Cardiac muscle cell (in vitro differentiated cells and primary cell): ENCODE measurements at regions not wholly inside any gene's neighbourhood (a gene's known extent, or its start where the extent isn't known, plus 50 kb on each side); places are given as distances from the start of the nearest gene placed in this dataset.

Source experiments
- DNase-seq, 2 donors: peaks; one replicate each; pipeline versions ENCODE4 v3.0.0 to v3.0.0-alpha.2; 2010 to 2017; ENCODE audit warnings: low read depth in 1 of 2, low spot score in 1 of 2
- H3K27ac ChIP-seq: fragments of 200-600 bp; sonication (generic); 2 replicates; pipeline ENCODE4 v1.5.1; 2016
- H3K27me3 ChIP-seq: fragments of 200-600 bp; sonication (generic); 2 replicates; pipeline ENCODE4 v1.6.0; 2016; ENCODE audit warnings: control low read depth
- H3K36me3 ChIP-seq: fragments of 200-600 bp; sonication (generic); 2 replicates; pipeline ENCODE4 v1.5.1; 2016; ENCODE audit warnings: control low read depth
- H3K4me1 ChIP-seq: fragments of 200-600 bp; sonication (generic); 2 replicates; pipeline ENCODE4 v1.8.1; 2017; ENCODE audit warnings: low read depth, mild to moderate bottlenecking, mixed run types
- H3K4me3 ChIP-seq: fragments of 200-600 bp; sonication (generic); 2 replicates; pipeline ENCODE4 v1.5.1; 2016; ENCODE audit warnings: mild to moderate bottlenecking
- H3K9me3 ChIP-seq: fragments of 200-600 bp; sonication (generic); 2 replicates; pipeline ENCODE4 v1.5.1; 2017; ENCODE audit warnings: low read depth, mild to moderate bottlenecking, control low read depth
- TF ChIP-seq, protein P1 (sequence below): IDR thresholded peaks from 2 replicates; pipeline ENCODE4 v1.5.1; 2012; ENCODE audit warnings: low read depth, mild to moderate bottlenecking, low read length

DNA sequence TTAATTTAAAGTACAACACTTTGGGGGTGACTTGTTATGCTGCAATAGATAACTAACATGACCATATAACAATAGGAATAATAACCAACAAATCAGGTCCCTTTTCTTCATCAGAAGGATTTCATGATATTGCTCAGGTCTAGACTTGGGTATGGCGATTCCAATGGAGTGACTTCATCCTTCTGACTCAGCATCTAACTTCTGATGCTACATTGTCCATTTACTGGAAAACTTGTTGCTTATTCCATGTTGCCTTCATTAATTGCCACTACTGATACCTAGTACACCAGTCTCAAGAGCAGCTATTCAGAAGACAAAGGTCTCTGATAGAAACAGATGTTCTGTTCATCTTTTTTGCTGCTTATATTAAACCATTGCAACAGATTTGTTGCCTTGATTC lies 324.3 kb downstream of the TGFB2 start:
- Histone ChIP-seq H3K9me3 (no peaks in the 10 kb centered on the region), H3K27ac (no peak overlapping the region), H3K4me3 (no peak overlapping the region), H3K4me1 (peaks cover 27% of the 10 kb centered on the region), H3K36me3 (no peaks in the 10 kb centered on the region), H3K27me3 (no peaks in the 10 kb centered on the region)
- TF ChIP-seq, protein P1, sequence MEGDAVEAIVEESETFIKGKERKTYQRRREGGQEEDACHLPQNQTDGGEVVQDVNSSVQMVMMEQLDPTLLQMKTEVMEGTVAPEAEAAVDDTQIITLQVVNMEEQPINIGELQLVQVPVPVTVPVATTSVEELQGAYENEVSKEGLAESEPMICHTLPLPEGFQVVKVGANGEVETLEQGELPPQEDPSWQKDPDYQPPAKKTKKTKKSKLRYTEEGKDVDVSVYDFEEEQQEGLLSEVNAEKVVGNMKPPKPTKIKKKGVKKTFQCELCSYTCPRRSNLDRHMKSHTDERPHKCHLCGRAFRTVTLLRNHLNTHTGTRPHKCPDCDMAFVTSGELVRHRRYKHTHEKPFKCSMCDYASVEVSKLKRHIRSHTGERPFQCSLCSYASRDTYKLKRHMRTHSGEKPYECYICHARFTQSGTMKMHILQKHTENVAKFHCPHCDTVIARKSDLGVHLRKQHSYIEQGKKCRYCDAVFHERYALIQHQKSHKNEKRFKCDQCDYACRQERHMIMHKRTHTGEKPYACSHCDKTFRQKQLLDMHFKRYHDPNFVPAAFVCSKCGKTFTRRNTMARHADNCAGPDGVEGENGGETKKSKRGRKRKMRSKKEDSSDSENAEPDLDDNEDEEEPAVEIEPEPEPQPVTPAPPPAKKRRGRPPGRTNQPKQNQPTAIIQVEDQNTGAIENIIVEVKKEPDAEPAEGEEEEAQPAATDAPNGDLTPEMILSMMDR = no peak
- no peak for DNase-seq

DNA sequence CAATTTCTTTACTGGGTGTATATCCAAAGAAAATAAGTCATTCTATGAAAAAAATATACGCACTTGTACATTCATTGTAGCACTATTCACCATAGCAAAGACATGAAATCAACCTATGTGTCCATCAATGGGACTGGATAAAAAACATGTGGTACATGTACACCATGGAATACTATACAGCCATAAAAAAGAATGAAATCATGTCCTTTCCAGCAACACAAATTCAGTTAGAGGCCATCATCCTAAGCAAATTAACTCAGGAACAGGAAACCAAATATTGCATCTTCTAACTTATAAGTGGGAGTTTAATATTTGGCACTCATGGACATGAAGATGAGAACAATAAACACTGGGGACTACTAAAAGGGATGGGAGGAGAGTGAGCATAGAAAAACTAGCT lies 325.7 kb downstream of the TGFB2 start:
- peaks cover 30% of the 10 kb centered on the region for H3K4me1 ChIP-seq

DNA sequence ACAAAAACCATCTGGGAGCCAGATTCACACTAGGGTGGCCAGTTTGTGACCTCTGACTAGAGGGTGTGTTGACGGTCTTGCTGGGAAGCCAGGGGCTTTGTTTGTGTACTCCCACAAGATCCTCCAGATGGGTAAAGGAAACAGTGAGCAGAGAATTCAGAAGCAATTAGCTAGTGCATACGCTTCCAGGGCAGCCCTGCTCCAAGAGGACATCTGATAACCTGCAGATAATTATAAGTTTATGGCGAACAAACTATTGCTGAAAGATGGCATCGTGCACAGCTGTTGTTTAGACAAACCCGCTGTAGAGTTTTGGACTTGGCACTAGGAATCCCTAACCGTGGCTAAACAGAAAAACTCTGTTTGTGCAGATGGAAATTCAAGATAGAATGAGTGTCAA lies 326.4 kb downstream of the TGFB2 start:
- Histone ChIP-seq H3K4me3 (no peak overlapping the region), H3K27ac (peak overlapping the region; percentile 34), H3K27me3 (no peaks in the 10 kb centered on the region), H3K9me3 (no peaks in the 10 kb centered on the region), H3K36me3 (no peaks in the 10 kb centered on the region), H3K4me1 (peaks cover 30% of the 10 kb centered on the region)
- peak in 1 of 2 donors; percentile 19 for DNase-seq
- TF ChIP-seq, protein P1 = no peak

More for the DNA sequence above, 325.7 kb downstream of the TGFB2 start:
- DNase-seq = no peak
- Histone ChIP-seq H3K36me3 (no peaks in the 10 kb centered on the region), H3K9me3 (no peaks in the 10 kb centered on the region), H3K27ac (no peak overlapping the region), H3K27me3 (no peaks in the 10 kb centered on the region), H3K4me3 (no peak overlapping the region)
- TF ChIP-seq, protein P1 = no peak

DNA sequence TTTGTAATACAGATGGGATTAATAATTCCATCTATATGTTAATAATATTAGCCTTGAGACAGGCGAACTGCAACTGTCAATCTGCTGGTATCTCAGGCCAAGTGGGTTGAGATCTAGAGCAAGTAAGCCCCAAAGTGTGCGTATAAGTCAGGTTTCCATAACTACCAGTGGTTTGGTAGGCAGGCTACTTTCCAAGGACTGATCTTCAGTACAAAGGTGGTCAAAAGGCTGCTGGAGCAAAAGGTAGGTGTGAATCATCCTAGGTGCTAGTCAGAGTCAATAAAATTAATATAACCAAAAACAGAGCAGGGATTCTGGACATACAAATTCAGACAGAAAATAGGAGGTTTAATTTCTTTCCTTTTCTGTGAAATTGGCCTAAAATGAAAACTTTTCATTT lies 328.0 kb downstream of the TGFB2 start:
- Histone ChIP-seq H3K4me1 (peaks cover 34% of the 10 kb centered on the region), H3K27ac (peak overlapping the region; percentile 87)
- DNase-seq = no peak

DNA sequence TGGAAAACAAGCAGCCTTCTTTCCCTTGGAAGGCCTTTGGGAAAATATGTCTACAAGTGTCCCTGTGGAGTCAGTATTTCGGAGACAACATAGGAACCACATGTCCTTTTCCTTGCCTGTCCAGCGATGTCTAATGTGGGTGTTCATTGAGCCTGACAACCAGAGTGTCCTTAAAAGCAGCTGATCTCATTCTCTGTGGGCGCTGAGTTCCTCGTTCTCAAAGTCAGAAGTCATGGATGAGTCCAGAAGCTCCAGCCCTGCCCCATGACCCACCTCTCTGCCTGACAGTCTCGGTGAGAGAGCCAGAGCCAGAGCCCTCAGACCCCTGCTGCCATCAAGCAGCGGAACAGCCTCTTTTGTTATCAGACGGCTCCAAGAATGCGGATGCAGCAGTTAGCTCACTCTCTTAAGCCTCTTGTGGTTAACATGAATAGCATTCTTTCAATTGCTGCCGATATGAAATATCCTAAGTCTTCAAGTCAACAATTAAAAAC lies 329.2 kb downstream of the TGFB2 start:
- H3K27ac ChIP-seq = peak overlapping the region; percentile 87
- TF ChIP-seq, protein P1 = no peak

More for the DNA sequence above, 328.0 kb downstream of the TGFB2 start:
- no peaks in the 10 kb centered on the region for H3K36me3 ChIP-seq
- no peaks in the 10 kb centered on the region for H3K9me3 ChIP-seq
- TF ChIP-seq, protein P1 = no peak
- H3K4me3 ChIP-seq = no peak overlapping the region
- no peaks in the 10 kb centered on the region for H3K27me3 ChIP-seq

DNA sequence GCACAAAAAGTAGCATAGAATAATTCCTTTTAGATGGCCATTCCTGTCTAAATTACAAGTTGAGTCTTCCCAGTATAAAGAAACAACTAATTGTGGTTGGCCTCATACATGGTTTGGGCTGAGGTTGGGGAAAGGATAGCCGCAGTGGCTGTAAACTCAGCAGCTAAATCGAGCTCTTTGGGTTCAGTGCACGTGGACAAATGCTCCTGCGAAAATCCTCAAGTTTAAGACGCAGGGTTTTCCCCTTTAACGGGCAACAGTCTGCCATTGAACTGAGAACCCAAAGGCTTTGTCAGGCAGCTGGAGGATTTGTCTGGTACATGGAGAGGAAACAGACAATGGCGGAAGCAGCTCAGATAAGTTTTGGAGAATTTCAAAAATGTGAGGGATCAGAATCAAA lies 331.9 kb downstream of the TGFB2 start:
- no peak overlapping the region for H3K27ac ChIP-seq
- H3K4me1 ChIP-seq = peaks cover 28% of the 10 kb centered on the region
- no peaks in the 10 kb centered on the region for H3K36me3 ChIP-seq
- TF ChIP-seq, protein P1 = no peak
- no peak for DNase-seq
- no peak overlapping the region for H3K4me3 ChIP-seq
- H3K9me3 ChIP-seq = no peaks in the 10 kb centered on the region
- H3K27me3 ChIP-seq = no peaks in the 10 kb centered on the region

More for the DNA sequence above, 329.2 kb downstream of the TGFB2 start:
- Histone ChIP-seq H3K4me1 (peaks cover 34% of the 10 kb centered on the region), H3K9me3 (no peaks in the 10 kb centered on the region), H3K27me3 (no peaks in the 10 kb centered on the region), H3K4me3 (no peak overlapping the region), H3K36me3 (no peaks in the 10 kb centered on the region)
- DNase-seq = peak; percentile 91
